ENCODE measurements at regions not wholly inside any gene's neighbourhood (a gene's known extent, or its start where the extent isn't known, plus 50 kb on each side); places are given as distances from the start of the nearest gene placed in this dataset.
"Not testable (repeated sequence)": the region's sequence is repeated elsewhere in the genome, so short reads cannot be mapped to it uniquely, and the experiment has no call there.

DNA sequence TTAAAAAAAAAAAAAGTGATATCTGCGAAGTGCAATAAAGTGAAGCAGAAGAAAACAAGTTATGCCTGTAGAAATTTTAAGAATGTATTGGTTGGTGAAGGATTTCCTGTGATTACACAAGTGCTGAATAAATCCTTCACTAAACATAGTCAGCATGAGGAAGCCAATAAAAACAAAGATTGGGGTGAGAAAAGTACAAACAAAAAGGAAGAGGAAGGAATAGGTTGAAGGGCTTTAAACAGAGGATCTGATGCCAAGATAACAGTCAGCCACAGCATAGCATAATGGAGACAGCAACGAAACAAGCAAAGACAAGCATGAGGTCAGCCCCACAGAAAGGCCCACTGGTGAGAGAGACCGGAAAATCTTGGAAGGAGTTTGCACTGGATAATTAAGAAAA, 372.2 kb downstream of the ADAM29 start:
- DNase-seq, result no peak

DNA sequence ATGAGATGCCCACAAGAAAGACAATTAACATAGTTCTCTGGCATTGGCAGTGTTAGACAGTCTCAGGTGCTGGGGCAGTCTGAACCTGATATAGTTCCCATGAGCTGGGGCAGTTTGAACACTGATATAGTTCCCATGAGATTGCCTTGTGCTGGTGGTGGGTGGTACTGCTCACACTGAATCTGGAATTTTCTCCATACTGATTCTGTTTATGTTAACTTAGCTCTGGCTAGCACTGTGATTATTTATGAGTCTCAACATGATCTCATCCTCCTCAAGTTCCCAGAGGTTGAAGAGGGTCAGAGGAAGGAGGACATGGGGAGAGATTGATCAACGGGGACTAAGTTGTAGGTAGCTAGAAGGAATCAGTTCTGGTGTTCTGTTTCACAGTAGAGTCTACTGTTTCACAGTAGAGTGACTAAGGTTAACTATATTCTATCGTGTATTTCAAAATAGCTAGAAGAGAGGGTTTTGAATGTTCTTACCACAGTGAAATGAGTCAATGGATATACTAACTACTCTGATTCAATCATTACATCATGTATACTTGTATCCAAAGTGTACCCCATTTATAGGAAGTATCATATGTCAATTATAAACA, 379.9 kb downstream of the ADAM29 start:
- DNase-seq, result no peak

GRCh38 chr4:175306436-175306835, 388.3 kb downstream of the ADAM29 start:
- no peak for DNase-seq

- no peak for DNase-seq
Measured at GRCh38 chr4:175307326-175307725, 389.2 kb downstream of the ADAM29 start.

DNA sequence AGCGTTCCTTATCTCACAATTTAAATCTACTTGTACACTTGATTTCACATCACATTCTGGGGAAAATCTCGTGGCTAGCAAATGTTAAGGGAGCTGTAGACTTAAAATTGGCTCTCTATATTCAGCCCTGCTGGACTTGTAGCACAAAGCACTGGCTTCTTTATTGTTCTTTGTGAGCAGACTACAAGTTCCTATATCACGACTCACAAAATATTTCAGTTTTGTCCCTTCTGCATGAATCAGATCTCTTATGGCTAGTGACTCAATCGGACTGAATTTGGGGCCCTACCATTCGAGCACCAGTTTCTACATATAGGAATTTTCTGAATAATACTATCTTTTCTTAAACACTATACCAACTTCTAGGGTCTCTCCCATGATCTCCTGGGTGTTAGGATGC, 390.1 kb downstream of the ADAM29 start:
- DNase-seq, result no peak

DNA sequence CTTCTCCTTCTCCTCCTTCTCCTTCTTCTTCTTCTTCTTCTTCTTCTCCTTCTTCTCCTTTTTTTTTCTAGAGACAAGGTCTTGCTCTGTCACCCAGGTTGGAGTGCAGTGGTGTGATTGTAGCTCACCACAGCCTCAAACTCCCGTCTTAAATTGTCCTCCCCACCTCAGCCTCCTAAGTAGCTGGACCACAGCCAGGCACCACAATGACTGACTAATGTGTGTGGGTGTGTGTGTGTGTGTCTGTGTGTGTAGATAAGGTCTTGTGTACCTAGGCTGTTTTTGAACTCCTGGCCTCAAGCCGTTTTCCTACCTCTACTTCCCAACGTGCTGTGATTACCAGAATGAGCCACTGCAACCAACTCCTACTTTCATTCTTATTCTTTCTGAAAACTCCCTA, 390.9 kb downstream of the ADAM29 start:
- no peak for DNase-seq

GRCh38 chr4:175325230-175325629, 407.1 kb downstream of the ADAM29 start:
- no peak for DNase-seq

- no peak for DNase-seq
Measured at GRCh38 chr4:175326796-175327195, 408.6 kb downstream of the ADAM29 start.

- no peak for DNase-seq
Measured at GRCh38 chr4:175330236-175330635, 412.1 kb downstream of the ADAM29 start.

GRCh38 chr4:175330652-175331051, 412.5 kb downstream of the ADAM29 start:
- no peak for DNase-seq

- no peak for DNase-seq
Measured at GRCh38 chr4:175335331-175335730, 417.2 kb downstream of the ADAM29 start.

GRCh38 chr4:175336570-175336969, 418.4 kb downstream of the ADAM29 start:
- not testable (repeated sequence) for DNase-seq

- DNase-seq, result no peak
Measured at GRCh38 chr4:175339100-175339707, 421.0 kb downstream of the ADAM29 start.

- DNase-seq, result no peak
Measured at GRCh38 chr4:175341203-175341755, 423.1 kb downstream of the ADAM29 start.

GRCh38 chr4:175346376-175346775, 428.2 kb downstream of the ADAM29 start:
- no peak for DNase-seq

DNA sequence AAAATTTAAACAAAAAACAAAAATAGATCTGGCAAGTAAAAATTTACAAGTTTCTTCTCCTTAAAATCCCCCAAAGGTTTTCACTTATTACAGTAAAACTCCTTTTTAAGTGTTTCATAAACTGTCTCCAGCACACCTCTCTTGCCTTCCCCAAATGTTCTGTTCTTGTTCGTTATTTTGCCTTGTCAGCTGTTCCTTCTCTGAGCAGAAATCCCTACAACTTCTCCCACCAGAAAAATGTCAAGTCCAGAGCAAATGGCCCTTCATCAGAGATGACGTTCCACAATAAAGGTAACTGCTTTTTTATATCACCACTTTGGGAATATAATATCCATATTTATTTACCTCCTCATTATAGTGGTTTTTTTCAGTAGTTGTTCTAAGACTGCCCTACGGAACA, 432.1 kb downstream of the ADAM29 start:
- no peak for DNase-seq

DNA sequence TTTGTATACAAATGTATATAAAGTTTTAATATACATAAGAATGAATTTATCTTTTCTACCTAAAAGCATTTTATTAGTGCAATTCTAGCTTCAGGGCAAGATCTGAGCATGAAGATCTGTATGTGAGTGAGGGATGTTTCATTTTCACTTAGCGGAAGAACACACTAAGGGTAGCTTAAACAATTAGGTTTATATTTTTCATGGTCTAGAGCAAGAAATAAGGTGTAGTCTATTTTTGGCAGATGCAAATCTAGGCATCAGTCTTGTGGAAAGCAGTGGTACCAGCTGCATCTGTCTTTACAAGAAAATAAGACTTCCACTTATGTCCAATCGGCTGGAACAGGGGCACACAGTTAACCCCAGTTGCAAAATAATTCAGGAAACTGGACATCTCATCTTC, 433.3 kb downstream of the ADAM29 start:
- no peak for DNase-seq

DNA sequence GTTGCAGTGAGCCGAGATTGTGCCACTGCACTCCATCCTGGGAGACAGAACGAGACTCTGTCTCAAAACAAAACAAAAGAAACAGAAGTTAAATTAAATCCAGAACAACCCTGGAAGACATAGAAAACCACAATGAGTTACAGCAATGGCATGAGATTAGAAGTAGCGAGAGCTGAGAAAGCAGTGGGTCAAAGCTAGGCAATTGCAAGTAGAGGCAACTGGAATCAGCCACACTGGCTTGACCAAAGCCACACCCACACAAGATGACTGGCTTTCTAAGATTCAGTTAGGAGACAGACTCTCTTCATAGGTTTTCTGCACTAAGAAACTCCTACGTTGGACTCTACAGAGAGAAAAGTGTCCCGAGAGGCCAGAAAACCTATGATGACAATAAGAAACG, 443.0 kb downstream of the GPM6A start:
- DNase-seq, result no peak

DNA sequence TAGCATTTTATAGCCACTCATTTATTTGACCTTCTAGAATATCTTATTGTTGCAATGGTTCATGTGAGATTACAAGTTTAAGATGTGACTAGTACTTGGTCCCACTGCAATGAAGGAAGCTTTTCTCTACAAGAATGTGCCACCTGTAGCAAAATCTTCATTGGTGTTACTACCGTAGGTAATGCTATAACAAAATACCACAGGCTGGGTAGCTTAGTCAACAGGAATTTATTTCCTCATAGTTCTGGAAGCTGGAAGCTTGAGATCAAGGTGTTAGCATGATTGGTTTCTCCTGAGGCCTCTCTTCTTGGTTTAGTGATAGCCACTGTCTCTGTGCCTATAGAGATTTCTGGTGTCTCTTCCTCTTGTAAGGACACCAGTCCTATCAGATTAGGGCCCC, 441.0 kb downstream of the GPM6A start:
- DNase-seq, result no peak

GRCh38 chr4:175373031-175373430, 439.0 kb downstream of the GPM6A start:
- DNase-seq, result no peak

DNA sequence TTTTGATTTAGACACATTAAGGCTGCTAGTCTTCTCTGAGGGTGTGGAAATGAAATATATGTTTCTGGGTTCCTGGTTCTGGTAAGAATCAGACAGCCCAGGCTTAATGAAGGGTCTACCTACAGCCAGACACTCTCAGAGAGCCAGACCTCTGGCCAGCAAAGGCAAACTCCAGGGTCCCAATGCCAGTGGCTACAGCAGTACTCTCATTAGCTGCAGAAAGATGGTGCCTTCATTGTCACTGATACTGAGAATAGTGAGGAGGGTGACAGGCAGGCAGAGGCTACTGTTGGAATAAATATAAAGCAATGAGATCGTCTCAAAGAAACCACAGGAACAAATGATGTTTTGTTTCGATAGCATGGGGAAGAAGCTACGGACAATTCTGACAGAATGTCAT, 437.6 kb downstream of the GPM6A start:
- no peak for DNase-seq

GRCh38 chr4:175376287-175376977, 435.6 kb downstream of the GPM6A start:
- no peak for DNase-seq

GRCh38 chr4:175377203-175377602, 434.9 kb downstream of the GPM6A start:
- DNase-seq, result no peak

DNA sequence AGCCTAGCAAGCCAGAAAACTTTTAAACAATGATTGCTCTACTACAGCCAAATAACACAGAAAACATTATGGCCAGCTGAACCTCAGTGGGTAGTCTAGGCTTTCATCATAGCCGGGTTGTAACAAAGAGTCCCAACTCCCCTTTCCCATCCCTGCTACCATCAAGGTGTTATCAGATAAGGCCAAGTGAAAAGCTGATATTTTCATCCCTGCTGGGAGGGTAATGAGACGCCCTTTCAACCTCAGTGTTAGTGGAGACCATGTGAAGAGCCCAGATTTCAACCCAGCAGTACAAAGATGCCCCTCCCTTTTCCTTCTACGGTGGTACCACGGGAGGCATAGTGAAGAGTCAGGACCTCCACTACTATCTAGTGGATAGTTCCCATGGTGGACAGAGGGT, 433.7 kb downstream of the GPM6A start:
- no peak for DNase-seq
